WERI-Rb-1 (cell line): ENCODE measurements at regions not wholly inside any gene's neighbourhood (a gene's known extent, or its start where the extent isn't known, plus 50 kb on each side); places are given as distances from the start of the nearest gene placed in this dataset.

ENCODE experiments used
- DNase-seq: peaks from one replicate; pipeline ENCODE4 v3.0.0-alpha.2; 2020
- H3K27ac ChIP-seq: fragments of 250-450 bp; sonication (Bioruptor Pico); 2 replicates; pipeline ENCODE4 v1.5.1; 2020; ENCODE audit warnings: mild to moderate bottlenecking, moderate library complexity
- H3K27me3 ChIP-seq: fragments of 250-450 bp; sonication (Bioruptor Pico); 2 replicates; pipeline ENCODE4 v1.5.1; 2021; ENCODE audit warnings: mild to moderate bottlenecking, low read depth, moderate library complexity; ENCODE audit not compliant: insufficient read depth, severe bottlenecking
- H3K36me3 ChIP-seq: fragments of 250-450 bp; sonication (Bioruptor Pico); 2 replicates; pipeline ENCODE4 v1.5.1; 2020; ENCODE audit warnings: mild to moderate bottlenecking, moderate library complexity
- H3K4me3 ChIP-seq: 2 replicates; pipeline ENCODE4 v1.5.1; 2011; ENCODE audit warnings: low read depth, mild to moderate bottlenecking, control low read depth, low read length
- H3K9me3 ChIP-seq: fragments of 250-450 bp; sonication (Bioruptor Pico); 2 replicates; pipeline ENCODE4 v1.5.1; 2021; ENCODE audit warnings: mild to moderate bottlenecking, moderate library complexity; ENCODE audit not compliant: severe bottlenecking
- CTCF ChIP-seq: IDR thresholded peaks from 2 replicates; pipeline ENCODE4 v1.5.1; 2011; ENCODE audit warnings: low read depth, mild to moderate bottlenecking, control low read depth, inconsistent platforms, low read length

GRCh38 chr2:175571078-175571653 is 389.7 kb upstream of the ATP5MC3 start:
- no peak for TF ChIP-seq CTCF
- H3K9me3 ChIP-seq: no peaks in the 10 kb centered on the region
- H3K27me3 ChIP-seq: peaks cover 56% of the 10 kb centered on the region
- no peak overlapping the region for H3K27ac ChIP-seq
- no peak overlapping the region for H3K4me3 ChIP-seq
- no peak for DNase-seq
- H3K36me3 ChIP-seq: no peaks in the 10 kb centered on the region

GRCh38 chr2:175568109-175568730 is 386.7 kb upstream of the ATP5MC3 start:
- Histone ChIP-seq H3K27ac (no peak overlapping the region), H3K9me3 (no peaks in the 10 kb centered on the region), H3K36me3 (no peaks in the 10 kb centered on the region), H3K27me3 (peaks cover 54% of the 10 kb centered on the region), H3K4me3 (no peak overlapping the region)
- no peak for TF ChIP-seq CTCF
- DNase-seq: no peak

- Histone ChIP-seq H3K27ac (no peak overlapping the region), H3K27me3 (peaks cover 54% of the 10 kb centered on the region), H3K9me3 (no peaks in the 10 kb centered on the region), H3K4me3 (no peak overlapping the region), H3K36me3 (no peaks in the 10 kb centered on the region)
- DNase-seq: no peak
- TF ChIP-seq CTCF: no peak
Observed at GRCh38 chr2:175567435-175568061, 386.0 kb upstream of the ATP5MC3 start.

- no peaks in the 10 kb centered on the region for H3K9me3 ChIP-seq
- TF ChIP-seq CTCF: no peak
- no peak overlapping the region for H3K27ac ChIP-seq
- no peak for DNase-seq
- H3K27me3 ChIP-seq: peaks cover 65% of the 10 kb centered on the region
- no peak overlapping the region for H3K4me3 ChIP-seq
- no peaks in the 10 kb centered on the region for H3K36me3 ChIP-seq
Observed at GRCh38 chr2:175560521-175561169, 379.1 kb upstream of the ATP5MC3 start.

- no peak overlapping the region for H3K27ac ChIP-seq
- no peak for TF ChIP-seq CTCF
- peaks cover 63% of the 10 kb centered on the region for H3K27me3 ChIP-seq
- no peak overlapping the region for H3K4me3 ChIP-seq
- no peaks in the 10 kb centered on the region for H3K36me3 ChIP-seq
- H3K9me3 ChIP-seq: no peaks in the 10 kb centered on the region
- no peak for DNase-seq
Observed at GRCh38 chr2:175559613-175560012, 378.1 kb upstream of the ATP5MC3 start.
